ENCODE measurements at regions not wholly inside any gene's neighbourhood (a gene's known extent, or its start where the extent isn't known, plus 50 kb on each side); places are given as distances from the start of the nearest gene placed in this dataset.

DNA sequence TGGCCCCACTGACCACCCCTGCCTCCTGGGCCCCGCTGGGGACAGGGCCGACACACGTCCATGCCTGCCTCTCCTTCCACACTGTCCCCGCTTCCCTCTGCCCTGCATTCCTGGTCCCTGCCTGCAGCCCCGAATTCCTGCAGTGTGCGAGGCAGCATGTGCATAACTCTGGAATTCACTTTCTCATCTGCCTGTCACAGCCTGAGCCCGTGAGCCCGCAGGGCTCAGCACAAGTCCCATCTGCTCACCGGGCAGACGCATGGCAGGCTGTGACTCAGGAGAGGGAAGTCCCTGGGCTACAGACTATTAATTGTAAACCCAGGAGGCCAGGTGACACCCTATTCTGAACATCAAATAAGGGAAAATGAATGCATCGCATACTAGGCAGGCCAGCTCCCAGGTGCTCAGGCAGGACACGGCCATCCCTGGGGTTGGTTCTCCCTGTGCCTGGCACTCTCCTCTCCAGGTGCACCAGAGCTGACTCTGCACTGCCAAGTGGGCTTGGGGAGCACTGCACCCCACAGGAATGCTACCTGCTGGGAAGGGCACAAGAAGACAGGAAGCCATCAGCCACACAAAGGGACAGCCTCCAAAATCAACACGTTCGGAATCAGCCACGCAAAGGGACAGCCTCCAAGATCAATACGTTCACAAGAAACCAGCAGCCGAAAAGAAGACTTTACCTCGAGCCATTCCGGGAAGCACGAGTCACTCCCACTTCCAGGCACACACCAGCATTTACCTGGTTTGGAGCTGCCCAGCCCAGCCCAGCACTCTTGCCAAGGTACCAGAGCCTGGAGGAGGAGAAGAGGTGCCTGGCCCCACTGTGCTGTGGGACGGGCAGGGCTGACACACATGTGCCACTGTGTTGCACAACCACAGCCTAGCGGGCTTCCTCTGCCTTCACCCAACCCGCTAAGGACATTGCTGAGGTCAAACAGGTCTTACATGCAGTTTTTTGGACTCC lies 65.9 kb downstream of the DLL1 start:
- 66% methylated on average over 23 of the region's 23 CpGs for WGBS (ENCODE audit: low lambda C conversion rate, missing lambda C conversion rate)
- peak; percentile 56 for DNase-seq (ENCODE audit: low spot score)
- Histone ChIP-seq H3K4me1 (ENCODE audit: insufficient read depth) (no peaks in the 10 kb centered on the region), H3K79me2 (no peaks in the 10 kb centered on the region), H3K36me3 (replicated peaks; ENCODE audit: insufficient read depth, low read depth) (no peaks in the 10 kb centered on the region), H4K20me1 (ENCODE audit: insufficient read depth, poor library complexity, severe bottlenecking) (no peaks in the 10 kb centered on the region), H3K9me3 (ENCODE audit: low read depth) (no peaks in the 10 kb centered on the region), H3K4me2 (no peak overlapping the region), H2AFZ (no peak overlapping the region), H3K9me2 (replicated peaks; ENCODE audit: insufficient read depth) (no peaks in the 10 kb centered on the region), H3K27ac (no peak overlapping the region), H3K4me3 (no peak overlapping the region), H3K27me3 (no peaks in the 10 kb centered on the region)
- TF ChIP-seq EZH2 (IDR thresholded peaks at IDR 0.05; ENCODE audit: borderline replicate concordance) (no peak), EZH2phosphoT487 (IDR thresholded peaks at IDR 0.05; ENCODE audit: low read depth, severe bottlenecking, unreplicated experiment) (no peak)
- TF ChIP-seq, protein P1, sequence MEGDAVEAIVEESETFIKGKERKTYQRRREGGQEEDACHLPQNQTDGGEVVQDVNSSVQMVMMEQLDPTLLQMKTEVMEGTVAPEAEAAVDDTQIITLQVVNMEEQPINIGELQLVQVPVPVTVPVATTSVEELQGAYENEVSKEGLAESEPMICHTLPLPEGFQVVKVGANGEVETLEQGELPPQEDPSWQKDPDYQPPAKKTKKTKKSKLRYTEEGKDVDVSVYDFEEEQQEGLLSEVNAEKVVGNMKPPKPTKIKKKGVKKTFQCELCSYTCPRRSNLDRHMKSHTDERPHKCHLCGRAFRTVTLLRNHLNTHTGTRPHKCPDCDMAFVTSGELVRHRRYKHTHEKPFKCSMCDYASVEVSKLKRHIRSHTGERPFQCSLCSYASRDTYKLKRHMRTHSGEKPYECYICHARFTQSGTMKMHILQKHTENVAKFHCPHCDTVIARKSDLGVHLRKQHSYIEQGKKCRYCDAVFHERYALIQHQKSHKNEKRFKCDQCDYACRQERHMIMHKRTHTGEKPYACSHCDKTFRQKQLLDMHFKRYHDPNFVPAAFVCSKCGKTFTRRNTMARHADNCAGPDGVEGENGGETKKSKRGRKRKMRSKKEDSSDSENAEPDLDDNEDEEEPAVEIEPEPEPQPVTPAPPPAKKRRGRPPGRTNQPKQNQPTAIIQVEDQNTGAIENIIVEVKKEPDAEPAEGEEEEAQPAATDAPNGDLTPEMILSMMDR (IDR thresholded peaks at IDR 0.05; ENCODE audit: poor library complexity): no peak

DNA sequence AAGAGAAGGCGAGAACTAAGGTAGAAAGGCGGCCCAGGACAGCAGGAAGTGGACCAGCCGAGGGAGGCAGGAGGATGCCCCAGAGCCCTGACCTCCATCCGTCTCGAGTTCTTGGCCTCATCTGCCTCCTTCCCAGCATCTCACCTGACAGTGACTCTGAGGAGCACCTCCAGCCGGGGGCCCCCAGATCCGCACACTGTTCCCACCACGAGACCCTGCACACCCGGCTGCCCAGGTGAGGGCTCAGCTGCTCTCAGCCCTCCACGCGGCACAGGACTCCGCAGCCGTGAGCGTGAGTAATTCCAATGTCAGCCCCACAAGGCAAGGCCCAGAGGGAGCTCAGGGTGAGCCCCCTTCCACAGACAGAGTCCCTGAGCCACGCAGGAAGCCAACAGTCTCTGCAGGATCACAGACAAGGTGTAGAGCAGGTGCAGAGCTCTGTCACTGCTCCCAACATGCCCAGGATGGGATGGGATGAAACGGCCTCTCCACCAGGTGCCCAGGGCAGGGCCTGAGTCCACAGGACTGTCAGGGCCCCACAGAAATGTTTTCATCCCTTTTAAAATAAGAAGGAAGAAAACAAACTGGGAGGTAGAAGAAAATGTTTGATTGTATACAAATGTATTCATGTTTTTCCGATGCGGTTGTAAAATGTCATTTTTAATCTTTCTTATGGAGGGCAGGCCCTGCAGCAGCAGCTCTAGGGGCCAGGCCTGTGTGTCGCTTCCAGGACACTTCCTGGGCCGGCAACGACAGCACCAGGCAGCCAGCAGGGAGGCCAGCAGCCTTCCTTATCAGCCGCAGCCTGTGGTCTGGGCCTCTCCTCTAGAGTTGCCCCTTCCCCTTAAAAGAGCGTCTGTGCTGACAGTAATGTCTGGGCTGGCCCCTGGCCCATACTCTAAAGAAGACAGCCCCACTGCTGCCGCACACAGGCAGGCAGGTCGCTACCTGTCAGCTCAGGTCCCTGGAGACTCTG lies 66.9 kb downstream of the DLL1 start:
- no peak overlapping the region for H3K4me2 ChIP-seq
- no peaks in the 10 kb centered on the region for H3K4me1 ChIP-seq (ENCODE audit: insufficient read depth)
- H2AFZ ChIP-seq: no peak overlapping the region
- no peaks in the 10 kb centered on the region for H3K9me2 ChIP-seq (replicated peaks; ENCODE audit: insufficient read depth)
- no peaks in the 10 kb centered on the region for H3K27me3 ChIP-seq
- H3K27ac ChIP-seq: no peak overlapping the region
- no peak overlapping the region for H3K4me3 ChIP-seq
- no peaks in the 10 kb centered on the region for H3K79me2 ChIP-seq
- TF ChIP-seq EZH2 (IDR thresholded peaks at IDR 0.05; ENCODE audit: borderline replicate concordance): no peak
- TF ChIP-seq, protein P1 (IDR thresholded peaks at IDR 0.05; ENCODE audit: poor library complexity): no peak
- TF ChIP-seq EZH2phosphoT487 (IDR thresholded peaks at IDR 0.05; ENCODE audit: low read depth, severe bottlenecking, unreplicated experiment): no peak
- 77% methylated on average over 25 of the region's 25 CpGs for WGBS (ENCODE audit: low lambda C conversion rate, missing lambda C conversion rate)
- no peaks in the 10 kb centered on the region for H3K9me3 ChIP-seq (ENCODE audit: low read depth)
- no peaks in the 10 kb centered on the region for H4K20me1 ChIP-seq (ENCODE audit: insufficient read depth, poor library complexity, severe bottlenecking)
- no peaks in the 10 kb centered on the region for H3K36me3 ChIP-seq (replicated peaks; ENCODE audit: insufficient read depth, low read depth)
- DNase-seq (ENCODE audit: low spot score): no peak

DNA sequence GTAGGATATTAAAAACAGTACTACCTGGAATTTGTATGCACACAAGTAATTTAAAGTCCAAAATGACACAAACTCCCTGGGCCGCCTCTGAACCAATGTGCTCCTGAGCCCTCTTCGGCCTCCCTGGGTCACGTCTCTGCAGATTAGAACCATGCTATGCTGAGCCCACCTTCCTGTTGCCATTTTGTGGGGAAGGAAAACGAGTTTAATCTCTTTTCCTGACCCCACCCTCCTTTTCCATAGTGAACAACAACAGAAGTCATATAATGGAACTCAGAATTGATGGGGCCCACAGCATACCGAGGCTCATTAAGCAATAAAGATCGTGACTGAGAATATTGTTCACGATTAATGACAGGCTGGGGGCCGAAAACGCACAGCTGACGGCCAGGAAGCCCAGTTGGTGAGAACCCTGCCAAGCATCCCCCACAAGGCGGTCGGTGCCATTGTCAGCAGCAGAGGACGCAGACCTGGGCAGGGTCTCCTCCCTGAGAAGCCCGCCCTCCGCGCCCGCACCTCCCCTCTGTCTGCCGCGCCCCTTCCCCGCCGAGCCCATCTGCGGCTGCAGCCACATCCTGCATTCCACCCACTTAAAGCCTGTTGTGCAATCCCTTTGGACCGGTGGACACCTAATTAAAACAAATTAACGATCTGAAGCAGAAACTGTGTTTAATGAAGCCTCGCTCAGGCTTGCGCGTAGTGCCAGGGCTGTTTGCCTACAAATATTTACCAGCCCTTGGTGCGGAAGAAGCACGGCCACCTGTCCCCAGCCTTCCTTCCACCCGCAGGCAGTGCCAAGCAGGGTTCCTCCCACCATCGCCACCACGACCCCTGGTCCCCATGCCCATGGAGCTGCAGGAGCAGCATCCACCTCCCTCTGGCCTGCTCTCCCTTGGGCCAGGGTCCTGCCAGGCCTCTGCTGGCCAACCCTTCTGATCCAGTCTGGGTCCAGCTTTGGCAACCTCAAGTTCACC lies 68.1 kb downstream of the DLL1 start:
- H3K4me3 ChIP-seq: no peak overlapping the region
- H3K4me1 ChIP-seq (ENCODE audit: insufficient read depth): no peaks in the 10 kb centered on the region
- no peaks in the 10 kb centered on the region for H3K27me3 ChIP-seq
- DNase-seq (ENCODE audit: low spot score): no peak
- H3K4me2 ChIP-seq: no peak overlapping the region
- H3K79me2 ChIP-seq: no peaks in the 10 kb centered on the region
- H3K9me2 ChIP-seq (replicated peaks; ENCODE audit: insufficient read depth): no peaks in the 10 kb centered on the region
- WGBS (ENCODE audit: low lambda C conversion rate, missing lambda C conversion rate): 86% methylated on average over 32 of the region's 32 CpGs
- no peak overlapping the region for H2AFZ ChIP-seq
- H3K36me3 ChIP-seq (replicated peaks; ENCODE audit: insufficient read depth, low read depth): no peaks in the 10 kb centered on the region
- TF ChIP-seq EZH2phosphoT487 (IDR thresholded peaks at IDR 0.05; ENCODE audit: low read depth, severe bottlenecking, unreplicated experiment) (no peak), EZH2 (IDR thresholded peaks at IDR 0.05; ENCODE audit: borderline replicate concordance) (no peak)
- TF ChIP-seq, protein P1 (IDR thresholded peaks at IDR 0.05; ENCODE audit: poor library complexity): no peak
- H3K27ac ChIP-seq: no peak overlapping the region
- H3K9me3 ChIP-seq (ENCODE audit: low read depth): no peaks in the 10 kb centered on the region
- H4K20me1 ChIP-seq (ENCODE audit: insufficient read depth, poor library complexity, severe bottlenecking): no peaks in the 10 kb centered on the region
